Skin epidermis (tissue), 12 donors: ENCODE measurements at regions not wholly inside any gene's neighbourhood (a gene's known extent, or its start where the extent isn't known, plus 50 kb on each side); places are given as distances from the start of the nearest gene placed in this dataset.
"Not testable (repeated sequence)": the region's sequence is repeated elsewhere in the genome, so short reads cannot be mapped to it uniquely, and the experiment has no call there.

Source experiments
- H3K27ac ChIP-seq, 21 experiments: fragments of 200-600 bp; sonication (generic) in 11 of 21; one replicate each; pipeline ENCODE4 v1.5.0; 2020; ENCODE audit warnings: mild to moderate bottlenecking in 3 of 21, inconsistent platforms in 2 of 21, moderate library complexity in 2 of 21
- H3K4me3 ChIP-seq, 7 experiments: fragments of 200-600 bp; sonication (generic) in 2 of 7; one replicate each; pipeline ENCODE4 v1.5.0; 2020; ENCODE audit warnings: inconsistent platforms in 2 of 7, mild to moderate bottlenecking in 2 of 7, moderate library complexity in 1 of 7

DNA sequence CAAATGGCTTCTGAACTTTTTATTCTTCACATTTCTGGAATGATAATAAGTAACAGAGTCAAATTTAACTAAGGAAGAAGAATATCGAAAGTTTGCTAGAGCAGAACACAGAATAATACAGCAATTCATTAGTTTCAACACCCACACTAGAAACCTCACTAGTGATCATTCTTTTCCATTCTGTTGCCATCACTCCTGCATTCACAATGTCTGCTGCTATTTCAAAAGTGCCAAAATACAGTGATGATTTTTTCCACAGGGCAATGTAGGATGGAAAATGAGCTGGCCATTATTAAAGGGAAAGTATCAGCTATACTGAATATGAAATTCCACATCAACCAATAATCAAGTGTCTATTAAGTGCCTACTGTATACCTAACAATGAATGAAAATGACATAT, 186.7 kb downstream of the USP46 start:
- Histone ChIP-seq H3K27ac (no peak overlapping the region), H3K4me3 (no peak overlapping the region)

DNA sequence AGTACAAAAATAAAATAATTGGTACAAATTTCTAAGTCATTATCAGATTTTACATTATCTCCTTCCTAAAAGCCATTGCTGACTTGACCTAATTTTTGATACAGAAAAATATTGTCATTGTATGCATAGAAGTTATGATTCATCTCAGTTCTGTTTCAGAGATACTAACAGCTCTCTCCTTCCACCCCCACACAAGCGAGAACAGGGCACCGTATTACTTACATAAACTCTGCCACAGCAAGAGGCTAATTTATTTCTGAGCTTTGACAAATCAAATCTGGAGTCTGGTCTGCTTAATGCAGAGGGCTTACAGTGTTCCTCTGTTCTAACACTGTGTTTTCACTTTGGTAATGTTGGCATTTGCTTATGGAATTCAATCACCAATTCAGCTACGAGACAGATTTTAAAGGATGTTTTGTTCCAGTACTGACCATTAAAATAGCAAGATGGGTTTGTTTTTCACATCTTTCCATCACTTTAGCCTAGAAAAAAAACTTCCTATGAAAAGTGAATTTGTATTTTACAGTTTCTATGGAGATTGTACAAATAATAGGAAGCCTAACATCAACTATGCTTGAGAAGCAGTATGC, 181.8 kb downstream of the USP46 start:
- H3K27ac ChIP-seq, result no peak overlapping the region
- H3K4me3 ChIP-seq, result no peak overlapping the region

DNA sequence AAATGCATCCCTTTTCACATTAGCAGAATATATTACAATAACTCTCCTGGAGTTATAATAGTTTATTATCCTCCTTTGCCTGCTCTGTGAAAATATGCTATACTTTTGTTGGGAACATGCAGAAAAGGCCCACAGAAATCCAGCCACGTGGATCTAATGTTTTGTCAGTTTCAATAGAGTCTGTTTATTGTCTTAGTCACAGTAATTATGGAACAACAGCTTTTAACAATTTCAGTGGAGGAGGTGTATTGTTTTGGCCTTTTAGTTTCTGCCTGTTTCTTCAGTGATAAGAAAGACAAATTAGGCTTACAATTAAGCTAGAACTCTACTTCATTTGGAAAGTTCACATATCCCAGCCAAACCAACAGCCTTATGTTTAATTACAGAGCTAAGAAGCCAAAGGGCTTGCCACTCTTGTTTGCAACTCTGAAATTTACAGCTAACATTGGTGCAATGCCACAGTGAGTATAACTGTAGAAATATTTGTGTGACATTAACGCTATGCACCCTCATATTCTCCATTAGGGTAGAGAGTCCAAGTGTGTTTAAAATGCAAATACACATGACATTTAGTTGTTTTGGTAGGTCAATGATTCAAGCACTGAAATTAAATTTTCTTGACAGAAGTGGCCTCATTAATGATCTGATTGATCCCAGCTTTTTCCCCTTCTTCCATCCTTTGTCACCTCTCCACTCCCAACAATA, 175.8 kb downstream of the USP46 start:
- no peak overlapping the region for H3K27ac ChIP-seq
- no peak overlapping the region for H3K4me3 ChIP-seq

DNA sequence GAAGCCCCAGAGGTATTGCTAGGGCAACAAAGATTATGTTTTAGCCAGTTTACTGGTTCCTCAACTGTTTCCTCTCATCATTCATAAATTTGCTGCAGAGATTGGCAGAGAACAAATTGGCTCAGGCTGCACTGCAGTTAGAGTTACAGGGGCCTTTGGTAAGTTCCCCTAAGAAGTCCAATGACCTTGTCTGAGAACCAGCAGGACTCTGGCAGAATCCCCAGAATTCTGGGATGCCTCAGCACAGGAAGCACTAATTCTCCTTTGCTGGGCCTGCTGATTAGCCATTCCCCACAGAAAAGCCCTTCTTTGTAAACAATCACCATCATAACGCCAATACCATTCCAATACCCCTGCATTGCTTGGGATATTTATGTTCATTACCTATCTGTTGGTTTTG, 151.3 kb downstream of the USP46 start:
- no peak overlapping the region for H3K27ac ChIP-seq

DNA sequence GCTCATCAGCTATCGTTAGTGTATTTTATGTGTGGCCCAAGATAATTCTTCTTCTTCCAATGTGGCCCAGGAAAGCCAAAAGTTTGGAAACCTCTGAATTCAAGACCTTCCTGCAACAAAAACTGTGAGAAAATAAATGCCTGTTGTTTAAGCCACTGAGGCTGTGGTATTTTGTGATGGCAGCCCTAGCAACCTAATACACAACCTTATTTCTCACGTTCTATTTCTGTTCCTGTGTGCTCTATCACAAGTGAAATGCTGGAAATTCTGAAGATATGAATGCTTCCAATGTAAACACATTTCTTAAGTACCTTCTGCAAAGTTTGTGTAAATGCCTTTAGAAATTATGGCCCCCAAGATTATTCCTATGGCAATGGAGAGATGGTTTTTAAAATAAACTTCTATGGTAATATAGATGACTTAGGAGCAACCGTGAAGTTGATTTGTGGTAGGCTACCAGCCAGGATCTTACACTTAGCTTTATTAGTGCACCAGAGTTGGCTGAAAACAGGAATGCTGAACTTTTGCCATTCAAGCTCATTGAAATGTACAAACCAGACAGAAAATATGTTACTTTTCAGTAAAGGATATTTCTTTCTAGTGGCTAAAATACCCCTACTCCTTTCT, 148.0 kb downstream of the USP46 start:
- Histone ChIP-seq H3K4me3 (no peak overlapping the region), H3K27ac (no peak overlapping the region)

More for the DNA sequence above, 151.3 kb downstream of the USP46 start:
- no peak overlapping the region for H3K4me3 ChIP-seq

DNA sequence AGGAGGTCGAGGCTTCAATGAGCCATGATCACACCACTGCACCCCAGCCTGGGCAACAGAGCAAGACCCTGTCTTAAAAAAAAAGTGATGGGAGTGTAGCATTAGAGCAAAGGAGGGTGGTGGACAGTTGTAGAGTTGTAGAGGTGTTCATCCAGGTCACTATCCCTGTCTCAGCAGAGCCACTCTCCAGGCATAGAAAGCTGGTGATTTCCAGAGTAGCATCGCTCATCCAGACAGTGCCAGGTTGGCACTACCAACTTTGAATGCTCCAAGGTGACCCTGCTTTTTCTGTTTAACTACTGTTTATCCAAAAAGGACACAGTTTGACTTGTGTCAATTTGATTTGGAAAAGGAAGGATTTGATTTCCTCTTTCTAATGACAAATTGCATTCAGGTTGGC, 147.3 kb downstream of the USP46 start:
- no peak overlapping the region for H3K27ac ChIP-seq
- no peak overlapping the region for H3K4me3 ChIP-seq

DNA sequence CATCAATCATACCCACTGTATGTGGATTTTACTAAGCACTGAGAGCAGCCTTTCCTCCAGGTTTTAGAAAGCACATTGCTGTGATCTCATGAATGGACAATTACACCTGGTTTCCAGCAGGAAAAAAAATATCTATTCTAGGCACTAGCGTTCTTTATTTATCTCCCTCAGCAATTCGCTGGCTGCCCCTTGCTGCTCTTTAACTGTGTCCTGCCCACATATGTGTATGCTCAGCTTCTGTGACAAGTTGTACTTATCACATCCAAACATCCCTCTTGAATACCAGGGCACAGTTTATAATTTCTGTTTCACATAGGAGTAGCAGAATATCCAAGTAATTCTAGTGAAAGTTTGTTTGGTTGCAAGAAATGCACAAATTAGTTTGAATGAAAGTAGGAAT, 146.8 kb downstream of the USP46 start:
- H3K27ac ChIP-seq, result no peak overlapping the region
- no peak overlapping the region for H3K4me3 ChIP-seq

DNA sequence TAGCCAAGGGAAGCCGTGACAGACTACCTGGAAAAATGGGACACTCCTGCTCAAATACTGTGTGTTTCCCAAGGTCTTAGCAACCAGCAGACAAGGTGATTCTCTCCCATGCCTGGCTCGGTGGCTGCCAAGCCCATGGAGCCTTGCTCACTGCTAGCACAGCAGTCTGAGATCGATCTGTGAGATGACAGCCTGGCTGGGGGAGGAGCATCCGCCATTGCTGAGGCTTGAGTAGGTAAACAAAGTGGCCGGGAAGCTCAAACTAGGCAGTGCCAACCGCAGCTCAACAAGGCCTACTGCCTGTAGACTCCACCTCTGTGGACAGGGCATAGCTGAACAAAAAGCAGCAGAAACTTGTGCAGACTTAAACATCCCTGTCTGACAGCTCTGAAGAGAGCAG, 137.0 kb downstream of the USP46 start:
- H3K27ac ChIP-seq, H3K4me3 ChIP-seq: not testable (repeated sequence)

DNA sequence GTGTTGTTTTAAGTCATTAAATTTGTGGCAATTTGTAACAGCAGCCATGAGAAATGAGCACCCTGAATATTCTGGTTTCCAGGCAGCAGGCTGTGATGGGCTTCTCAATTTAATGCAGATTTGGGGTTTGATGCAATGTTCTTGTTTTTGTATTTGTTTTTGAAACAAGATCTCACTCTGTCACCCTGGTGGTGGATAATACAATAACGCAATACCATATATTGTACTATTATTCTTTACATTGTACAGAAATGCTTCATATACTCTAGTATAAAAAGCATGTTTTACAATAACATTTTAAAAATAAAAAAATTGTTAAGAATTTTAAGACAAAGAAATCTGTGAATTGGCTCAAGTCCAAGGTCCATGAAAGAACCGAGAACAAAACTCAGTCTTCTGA, 129.1 kb downstream of the USP46 start:
- no peak overlapping the region for H3K27ac ChIP-seq

DNA sequence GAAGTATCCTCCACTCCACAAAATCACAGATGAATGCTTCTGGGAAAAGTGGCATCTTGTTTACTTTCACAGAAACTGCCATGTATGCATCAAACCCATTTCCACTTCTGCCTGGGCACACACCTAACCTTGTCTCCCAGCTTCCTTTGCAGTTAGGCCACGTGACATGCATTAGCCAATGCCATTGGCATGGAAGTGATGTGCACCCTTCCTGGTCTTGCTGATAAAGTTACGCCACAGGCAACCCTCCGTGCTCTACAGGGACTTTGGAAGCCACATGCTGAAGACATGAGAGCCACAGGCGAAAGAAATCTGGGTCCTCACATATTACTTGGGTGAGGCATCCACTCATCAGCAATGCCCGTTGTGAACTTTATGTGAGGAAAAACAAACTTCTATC, 123.3 kb downstream of the USP46 start:
- no peak overlapping the region for H3K4me3 ChIP-seq
- H3K27ac ChIP-seq, result no peak overlapping the region

More for the DNA sequence above, 129.1 kb downstream of the USP46 start:
- no peak overlapping the region for H3K4me3 ChIP-seq
